ENCODE measurements at regions not wholly inside any gene's neighbourhood (a gene's known extent, or its start where the extent isn't known, plus 50 kb on each side); places are given as distances from the start of the nearest gene placed in this dataset.

- no peaks in the 10 kb centered on the region for H3K9me3 Mint-ChIP-seq
- Histone ChIP-seq H3K27me3 (ENCODE audit: control insufficient read depth, insufficient read depth, low read length) (no peaks in the 10 kb centered on the region), H3K36me3 (ENCODE audit: control insufficient read depth, insufficient read depth, low read length) (no peaks in the 10 kb centered on the region), H3K27ac (ENCODE audit: low read length) (no peak overlapping the region), H3K4me3 (ENCODE audit: low read length) (no peak overlapping the region), H3K4me1 (ENCODE audit: control insufficient read depth, insufficient read depth, low read length) (no peaks in the 10 kb centered on the region), H3K9me3 (ENCODE audit: control insufficient read depth, insufficient read depth, low read length) (no peaks in the 10 kb centered on the region)
- no peaks in the 10 kb centered on the region for H3K27me3 Mint-ChIP-seq (ENCODE audit: low read depth in 2 of 2)
- intact Hi-C loops (cut with micrococcal nuclease): no loop called here
- ATAC-seq (no peak), DNase-seq (no peak)
- TF ChIP-seq CTCF (IDR thresholded peaks at IDR 0.05): no peak
- no peaks in the 10 kb centered on the region for H3K4me1 Mint-ChIP-seq
- no peaks in the 10 kb centered on the region for H3K36me3 Mint-ChIP-seq
- no peak overlapping the region for H3K4me3 Mint-ChIP-seq
- 91% methylated on average over 3 of the region's 3 CpGs for WGBS (ENCODE audit: insufficient coverage)
- H3K27ac Mint-ChIP-seq: no peak overlapping the region
Observed at GRCh38 chr5:109964136-109964535, 274.4 kb downstream of the MAN2A1 start.

- H3K4me3 ChIP-seq (ENCODE audit: low read length): no peak overlapping the region
- ATAC-seq (no peak), DNase-seq (no peak)
- 60% methylated on average over 1 of the region's 3 CpGs for WGBS (ENCODE audit: insufficient coverage)
- intact Hi-C loops (cut with micrococcal nuclease): no loop called here
- no peak overlapping the region for H3K27ac Mint-ChIP-seq
- H3K4me1 ChIP-seq (ENCODE audit: control insufficient read depth, insufficient read depth, low read length): no peaks in the 10 kb centered on the region
- H3K36me3 Mint-ChIP-seq: no peaks in the 10 kb centered on the region
- no peaks in the 10 kb centered on the region for H3K36me3 ChIP-seq (ENCODE audit: control insufficient read depth, insufficient read depth, low read length)
- H3K4me1 Mint-ChIP-seq: no peaks in the 10 kb centered on the region
- H3K27ac ChIP-seq (ENCODE audit: low read length): no peak overlapping the region
- H3K27me3 Mint-ChIP-seq (ENCODE audit: low read depth in 2 of 2): peaks cover 4 to 6% of the 10 kb centered on the region in 2 donors
- no peaks in the 10 kb centered on the region for H3K9me3 Mint-ChIP-seq
- H3K9me3 ChIP-seq (ENCODE audit: control insufficient read depth, insufficient read depth, low read length): no peaks in the 10 kb centered on the region
- H3K4me3 Mint-ChIP-seq: no peak overlapping the region
- H3K27me3 ChIP-seq (ENCODE audit: control insufficient read depth, insufficient read depth, low read length): no peaks in the 10 kb centered on the region
- TF ChIP-seq CTCF (IDR thresholded peaks at IDR 0.05): no peak
Observed at GRCh38 chr5:109965634-109966033, 275.9 kb downstream of the MAN2A1 start.

- 100% methylated on average over 1 of the region's 1 CpG for whole genome bisulfite sequencing (ENCODE audit: insufficient coverage)
- H3K27me3 Mint-ChIP-seq (ENCODE audit: low read depth in 2 of 2): peaks cover 8 to 22% of the 10 kb centered on the region in 2 donors
- H3K36me3 Mint-ChIP-seq: no peaks in the 10 kb centered on the region
- no peaks in the 10 kb centered on the region for H3K4me1 ChIP-seq (ENCODE audit: control insufficient read depth, insufficient read depth, low read length)
- no peak overlapping the region for H3K27ac ChIP-seq (ENCODE audit: low read length)
- H3K9me3 ChIP-seq (ENCODE audit: control insufficient read depth, insufficient read depth, low read length): no peaks in the 10 kb centered on the region
- no peak overlapping the region for H3K4me3 ChIP-seq (ENCODE audit: low read length)
- no peaks in the 10 kb centered on the region for H3K9me3 Mint-ChIP-seq
- intact Hi-C loops (cut with micrococcal nuclease): no loop called here
- H3K27me3 ChIP-seq (ENCODE audit: control insufficient read depth, insufficient read depth, low read length): no peaks in the 10 kb centered on the region
- H3K4me3 Mint-ChIP-seq: no peak overlapping the region
- DNase-seq (no peak), ATAC-seq (no peak)
- no peak overlapping the region for H3K27ac Mint-ChIP-seq
- no peak for TF ChIP-seq CTCF (IDR thresholded peaks at IDR 0.05)
- H3K36me3 ChIP-seq (ENCODE audit: control insufficient read depth, insufficient read depth, low read length): no peaks in the 10 kb centered on the region
- no peaks in the 10 kb centered on the region for H3K4me1 Mint-ChIP-seq
Observed at GRCh38 chr5:109971968-109972367, 282.2 kb downstream of the MAN2A1 start.

- Histone ChIP-seq H3K27me3 (ENCODE audit: control insufficient read depth, insufficient read depth, low read length) (no peaks in the 10 kb centered on the region), H3K27ac (ENCODE audit: low read length) (no peak overlapping the region), H3K9me3 (ENCODE audit: control insufficient read depth, insufficient read depth, low read length) (no peaks in the 10 kb centered on the region), H3K4me3 (ENCODE audit: low read length) (no peak overlapping the region), H3K36me3 (ENCODE audit: control insufficient read depth, insufficient read depth, low read length) (no peaks in the 10 kb centered on the region), H3K4me1 (ENCODE audit: control insufficient read depth, insufficient read depth, low read length) (no peaks in the 10 kb centered on the region)
- Mint-ChIP-seq H3K4me1 (no peaks in the 10 kb centered on the region), H3K9me3 (no peaks in the 10 kb centered on the region), H3K36me3 (no peaks in the 10 kb centered on the region), H3K4me3 (no peak overlapping the region), H3K27ac (no peak overlapping the region), H3K27me3 (ENCODE audit: low read depth in 2 of 2) (peaks cover 0 to 2% of the 10 kb centered on the region in 2 donors)
- ATAC-seq: no peak
- TF ChIP-seq CTCF (IDR thresholded peaks at IDR 0.05): no peak
- intact Hi-C loops (cut with micrococcal nuclease): no loop called here
- DNase-seq: no peak
Observed at GRCh38 chr5:109981979-109982378, 292.3 kb downstream of the MAN2A1 start.

Measured in natural killer cell (primary cell).